ENCODE measurements at regions not wholly inside any gene's neighbourhood (a gene's known extent, or its start where the extent isn't known, plus 50 kb on each side); places are given as distances from the start of the nearest gene placed in this dataset.

GRCh38 chr13:91112924-91113277 lies 234.6 kb upstream of the MIR17HG start:
- Histone ChIP-seq H3K27me3 (ENCODE audit: insufficient read depth, poor library complexity, severe bottlenecking) (no peaks in the 10 kb centered on the region), H3K27ac (replicated peaks) (no peak overlapping the region), H3K4me3 (replicated peaks; ENCODE audit: insufficient read depth, low read length) (no peak overlapping the region)
- DNase-seq (ENCODE audit: low read depth in 1 of 2, low spot score in 1 of 2): no peak
- TF ChIP-seq, protein P1, sequence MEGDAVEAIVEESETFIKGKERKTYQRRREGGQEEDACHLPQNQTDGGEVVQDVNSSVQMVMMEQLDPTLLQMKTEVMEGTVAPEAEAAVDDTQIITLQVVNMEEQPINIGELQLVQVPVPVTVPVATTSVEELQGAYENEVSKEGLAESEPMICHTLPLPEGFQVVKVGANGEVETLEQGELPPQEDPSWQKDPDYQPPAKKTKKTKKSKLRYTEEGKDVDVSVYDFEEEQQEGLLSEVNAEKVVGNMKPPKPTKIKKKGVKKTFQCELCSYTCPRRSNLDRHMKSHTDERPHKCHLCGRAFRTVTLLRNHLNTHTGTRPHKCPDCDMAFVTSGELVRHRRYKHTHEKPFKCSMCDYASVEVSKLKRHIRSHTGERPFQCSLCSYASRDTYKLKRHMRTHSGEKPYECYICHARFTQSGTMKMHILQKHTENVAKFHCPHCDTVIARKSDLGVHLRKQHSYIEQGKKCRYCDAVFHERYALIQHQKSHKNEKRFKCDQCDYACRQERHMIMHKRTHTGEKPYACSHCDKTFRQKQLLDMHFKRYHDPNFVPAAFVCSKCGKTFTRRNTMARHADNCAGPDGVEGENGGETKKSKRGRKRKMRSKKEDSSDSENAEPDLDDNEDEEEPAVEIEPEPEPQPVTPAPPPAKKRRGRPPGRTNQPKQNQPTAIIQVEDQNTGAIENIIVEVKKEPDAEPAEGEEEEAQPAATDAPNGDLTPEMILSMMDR (IDR thresholded peaks at IDR 0.05; ENCODE audit: insufficient read depth, low read length): no peak
- no peak for TF ChIP-seq GABPA (IDR thresholded peaks at IDR 0.05; ENCODE audit: low read depth)
- TF ChIP-seq REST (IDR thresholded peaks at IDR 0.05; ENCODE audit: insufficient replicate concordance, low read depth): no peak
- TF ChIP-seq SPI1 (IDR thresholded peaks at IDR 0.05; ENCODE audit: borderline replicate concordance, low read depth): no peak
- TF ChIP-seq POLR2AphosphoS5 (IDR thresholded peaks at IDR 0.05; ENCODE audit: low read depth): no peak

GRCh38 chr13:91115776-91116175 lies 231.7 kb upstream of the MIR17HG start:
- DNase-seq (ENCODE audit: low read depth in 1 of 2, low spot score in 1 of 2): no peak
- TF ChIP-seq POLR2AphosphoS5 (IDR thresholded peaks at IDR 0.05; ENCODE audit: low read depth) (no peak), GABPA (IDR thresholded peaks at IDR 0.05; ENCODE audit: low read depth) (no peak), REST (IDR thresholded peaks at IDR 0.05; ENCODE audit: insufficient replicate concordance, low read depth) (no peak), SPI1 (IDR thresholded peaks at IDR 0.05; ENCODE audit: borderline replicate concordance, low read depth) (no peak)
- TF ChIP-seq, protein P1 (IDR thresholded peaks at IDR 0.05; ENCODE audit: insufficient read depth, low read length): no peak
- H3K27ac ChIP-seq (replicated peaks): no peak overlapping the region
- H3K4me3 ChIP-seq (replicated peaks; ENCODE audit: insufficient read depth, low read length): no peak overlapping the region
- no peaks in the 10 kb centered on the region for H3K27me3 ChIP-seq (ENCODE audit: insufficient read depth, poor library complexity, severe bottlenecking)

GRCh38 chr13:91117351-91117750 lies 230.1 kb upstream of the MIR17HG start:
- TF ChIP-seq, protein P1 (IDR thresholded peaks at IDR 0.05; ENCODE audit: insufficient read depth, low read length): no peak
- TF ChIP-seq POLR2AphosphoS5 (IDR thresholded peaks at IDR 0.05; ENCODE audit: low read depth) (no peak), GABPA (IDR thresholded peaks at IDR 0.05; ENCODE audit: low read depth) (no peak), REST (IDR thresholded peaks at IDR 0.05; ENCODE audit: insufficient replicate concordance, low read depth) (no peak), SPI1 (IDR thresholded peaks at IDR 0.05; ENCODE audit: borderline replicate concordance, low read depth) (no peak)

More at GRCh38 chr13:91117351-91117750, 230.1 kb upstream of the MIR17HG start:
- H3K4me3 ChIP-seq (replicated peaks; ENCODE audit: insufficient read depth, low read length): no peak overlapping the region
- H3K27me3 ChIP-seq (ENCODE audit: insufficient read depth, poor library complexity, severe bottlenecking): no peaks in the 10 kb centered on the region
- no peak overlapping the region for H3K27ac ChIP-seq (replicated peaks)
- no peak for DNase-seq (ENCODE audit: low read depth in 1 of 2, low spot score in 1 of 2)
